ENCODE measurements at regions not wholly inside any gene's neighbourhood (a gene's known extent, or its start where the extent isn't known, plus 50 kb on each side); places are given as distances from the start of the nearest gene placed in this dataset.

- no peak for TF ChIP-seq CTCF (conservative IDR thresholded peaks at IDR 0.05)
- no peak for TF ChIP-seq ZFX (IDR thresholded peaks at IDR 0.05)
These were observed 576.4 kb downstream of the SLC6A15 start for GRCh38 chr12:84336231-84336630.
